ENCODE measurements at regions not wholly inside any gene's neighbourhood (a gene's known extent, or its start where the extent isn't known, plus 50 kb on each side); places are given as distances from the start of the nearest gene placed in this dataset.

GRCh38 chr2:66121946-66122345 is 313.0 kb upstream of the MEIS1 start:
- no peak overlapping the region for H3K4me3 ChIP-seq
- no peaks in the 10 kb centered on the region for H3K27me3 ChIP-seq
- no peaks in the 10 kb centered on the region for H3K9me3 ChIP-seq
- no peak for DNase-seq (ENCODE audit: low spot score)
- H3K27ac ChIP-seq, result no peak overlapping the region
- H3K4me1 ChIP-seq, result no peaks in the 10 kb centered on the region
- no peaks in the 10 kb centered on the region for H3K36me3 ChIP-seq
- no peak for TF ChIP-seq CTCF (IDR thresholded peaks at IDR 0.05)

GRCh38 chr2:66113988-66114625 is 320.8 kb upstream of the MEIS1 start:
- Histone ChIP-seq H3K9me3 (no peaks in the 10 kb centered on the region), H3K27ac (no peak overlapping the region), H3K36me3 (no peaks in the 10 kb centered on the region), H3K4me1 (no peaks in the 10 kb centered on the region), H3K4me3 (no peak overlapping the region), H3K27me3 (no peaks in the 10 kb centered on the region)
- no peak for DNase-seq (ENCODE audit: low spot score)
- TF ChIP-seq CTCF (IDR thresholded peaks at IDR 0.05), result no peak

- no peak for DNase-seq (ENCODE audit: low spot score)
- Histone ChIP-seq H3K36me3 (no peaks in the 10 kb centered on the region), H3K9me3 (no peaks in the 10 kb centered on the region), H3K27ac (no peak overlapping the region), H3K4me3 (no peak overlapping the region), H3K27me3 (no peaks in the 10 kb centered on the region), H3K4me1 (no peaks in the 10 kb centered on the region)
- no peak for TF ChIP-seq CTCF (IDR thresholded peaks at IDR 0.05)
These were observed 323.2 kb upstream of the MEIS1 start for GRCh38 chr2:66111706-66112105.

DNA sequence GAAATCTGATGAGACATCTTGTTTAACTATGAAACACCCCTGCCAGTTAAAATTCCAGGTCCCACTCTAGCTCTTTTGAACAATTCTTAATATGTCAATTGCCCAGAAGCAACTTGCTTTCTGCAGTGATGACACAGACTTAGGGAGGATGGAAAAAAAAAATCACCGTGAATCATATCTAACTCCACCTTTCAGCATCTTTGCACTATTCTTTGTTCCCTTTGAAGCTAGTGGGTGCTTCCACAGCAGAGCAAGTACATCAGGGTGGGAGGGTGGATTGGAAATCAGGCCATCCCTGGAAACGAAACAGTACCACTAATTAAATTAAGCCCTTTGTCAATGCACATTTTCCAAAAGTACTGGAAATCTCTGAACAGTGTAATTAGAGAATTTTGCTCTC is 324.3 kb upstream of the MEIS1 start:
- DNase-seq (ENCODE audit: low spot score), result no peak
- H3K36me3 ChIP-seq, result no peaks in the 10 kb centered on the region
- H3K4me1 ChIP-seq, result no peaks in the 10 kb centered on the region
- H3K4me3 ChIP-seq, result no peak overlapping the region
- no peaks in the 10 kb centered on the region for H3K27me3 ChIP-seq
- H3K9me3 ChIP-seq, result no peaks in the 10 kb centered on the region
- H3K27ac ChIP-seq, result no peak overlapping the region
- no peak for TF ChIP-seq CTCF (IDR thresholded peaks at IDR 0.05)

DNA sequence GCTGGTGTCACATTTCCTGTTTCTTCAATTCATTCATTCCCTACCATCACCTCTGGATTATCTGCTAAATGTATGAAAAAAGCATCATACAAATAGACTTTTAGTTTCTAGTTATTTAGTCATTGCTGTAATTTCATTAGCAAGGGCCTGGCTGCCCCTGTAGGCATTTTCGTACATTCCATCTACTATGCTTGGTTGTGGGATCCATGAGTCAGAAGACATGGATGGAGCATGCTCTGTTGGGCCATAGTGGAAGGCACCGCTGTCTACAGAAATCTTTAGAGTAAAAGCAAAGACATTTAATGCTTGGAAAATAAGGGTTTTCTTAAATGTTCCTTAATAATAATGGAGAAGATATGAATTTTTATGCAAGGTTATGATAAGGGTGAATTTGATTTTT is 324.8 kb upstream of the MEIS1 start:
- Histone ChIP-seq H3K4me1 (no peaks in the 10 kb centered on the region), H3K9me3 (no peaks in the 10 kb centered on the region), H3K27ac (no peak overlapping the region), H3K36me3 (no peaks in the 10 kb centered on the region), H3K4me3 (no peak overlapping the region), H3K27me3 (no peaks in the 10 kb centered on the region)
- no peak for DNase-seq (ENCODE audit: low spot score)
- TF ChIP-seq CTCF (IDR thresholded peaks at IDR 0.05), result no peak

DNA sequence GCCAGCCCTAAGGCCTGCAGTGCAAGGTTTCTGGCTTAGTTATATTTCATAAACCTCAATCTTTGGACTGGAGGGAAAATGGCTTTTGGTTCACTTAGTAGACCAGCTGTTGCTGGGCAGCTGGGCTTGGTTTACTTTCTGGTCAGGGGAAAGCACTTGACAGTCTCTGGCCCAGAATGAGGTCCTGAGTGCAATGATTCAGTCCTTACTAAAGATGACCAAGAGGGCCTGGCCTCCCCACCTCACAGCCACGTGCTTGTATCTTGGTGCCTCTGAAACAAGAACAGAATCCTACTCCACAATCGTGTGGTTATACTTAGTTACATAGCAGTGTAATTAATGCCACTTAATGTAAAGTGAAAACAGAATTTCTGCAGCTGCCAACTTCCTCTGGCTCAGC is 325.5 kb upstream of the MEIS1 start:
- H3K4me1 ChIP-seq, result no peaks in the 10 kb centered on the region
- no peaks in the 10 kb centered on the region for H3K27me3 ChIP-seq
- H3K4me3 ChIP-seq, result no peak overlapping the region
- H3K27ac ChIP-seq, result no peak overlapping the region
- no peaks in the 10 kb centered on the region for H3K9me3 ChIP-seq
- H3K36me3 ChIP-seq, result no peaks in the 10 kb centered on the region
- DNase-seq (ENCODE audit: low spot score), result no peak
- TF ChIP-seq CTCF (IDR thresholded peaks at IDR 0.05), result no peak

Data from right atrium auricular region (tissue), 2 donors.